B cell (primary cell): ENCODE measurements at regions not wholly inside any gene's neighbourhood (a gene's known extent, or its start where the extent isn't known, plus 50 kb on each side); places are given as distances from the start of the nearest gene placed in this dataset.

Experiments used
- ATAC-seq: fragments of 200-7000 bp; cut with Tn5 transposase; one replicate; pipeline ENCODE4 v1.10.0; 2021; ENCODE audit warnings: low read depth, mild to moderate bottlenecking, moderate number of reproducible peaks, moderate library complexity
- CTCF ChIA-PET: fragments of 350-600 bp; sonication (Branson Sonifier 250); formaldehyde crosslinking; loops from one replicate; lab custom pipeline; 2021; ENCODE audit warnings: antibody characterized with exemption, inconsistent platforms; lab: Charles Lee
- POLR2A ChIA-PET: fragments of 350-600 bp; sonication (Branson Sonifier 250); formaldehyde crosslinking; loops from one replicate; lab custom pipeline; 2021; ENCODE audit warnings: antibody characterized with exemption; lab: Charles Lee
- DNase-seq: peaks from one replicate; pipeline ENCODE4 v3.0.0; 2013
- H2AFZ ChIP-seq: 2 replicates; pipeline ENCODE4 v1.6.1; 2012; ENCODE audit warnings: mild to moderate bottlenecking, low read depth, low read length; ENCODE audit not compliant: insufficient read depth, poor library complexity, severe bottlenecking
- H3K27ac ChIP-seq, 2 donors: 1 replicate in 1 of 2; 2 replicates in 1 of 2; pipeline ENCODE4 v1.5.1; 2012 to 2013; ENCODE audit warnings: low read length in 2 of 2, mild to moderate bottlenecking in 2 of 2, moderate library complexity in 1 of 2
- H3K27me3 ChIP-seq, 4 experiments: fragments of 200-600 bp in 1 of 4; sonication (generic) in 1 of 4; replicated peaks in 1 of 4; 1 replicate in 2 of 4; 2 replicates in 2 of 4; pipeline versions ENCODE4 v1.6.1 to v1.7.0; 2013 to 2016; ENCODE audit warnings: low read length in 3 of 4, mild to moderate bottlenecking in 2 of 4, mixed read lengths in 1 of 4, moderate library complexity in 1 of 4; ENCODE audit not compliant: insufficient read depth in 4 of 4, control insufficient read depth in 3 of 4; ENCODE audit errors: control extremely low read depth in 1 of 4
- H3K36me3 ChIP-seq, 2 experiments: replicated peaks in 1 of 2; 1 replicate in 1 of 2; 2 replicates in 1 of 2; pipeline versions ENCODE4 v1.6.1 to v1.7.1; 2013; ENCODE audit warnings: low read length in 1 of 2; ENCODE audit not compliant: insufficient read depth in 2 of 2, control insufficient read depth in 1 of 2; ENCODE audit errors: control extremely low read depth in 1 of 2, extremely low read depth in 1 of 2
- H3K4me1 ChIP-seq, 2 donors: fragments of 200-600 bp in 1 of 2; sonication (generic) in 1 of 2; 1 replicate in 1 of 2; 2 replicates in 1 of 2; pipeline versions ENCODE4 v1.5.1 to v1.6.1; 2013 to 2017; ENCODE audit warnings: low read length in 2 of 2; ENCODE audit not compliant: control insufficient read depth in 2 of 2, insufficient read depth in 2 of 2
- H3K4me2 ChIP-seq: replicated peaks from 2 replicates; pipeline ENCODE3; 2012; ENCODE audit warnings: mild to moderate bottlenecking, low read depth, low read length; ENCODE audit not compliant: poor library complexity, severe bottlenecking
- H3K4me3 ChIP-seq, 5 experiments: fragments of 200-600 bp in 1 of 5; sonication (generic) in 1 of 5; 1 replicate in 3 of 5; 2 replicates in 2 of 5; pipeline versions ENCODE4 v1.5.1 to v1.7.0; 2011 to 2016; ENCODE audit warnings: low read length in 4 of 5, mild to moderate bottlenecking in 4 of 5, low read depth in 2 of 5, control low read depth in 1 of 5, moderate library complexity in 1 of 5; ENCODE audit not compliant: insufficient read depth in 1 of 5; ENCODE audit errors: control extremely low read depth in 1 of 5, extremely low read depth in 1 of 5
- H3K79me2 ChIP-seq: fragments of 200-600 bp; sonication (generic); one replicate; pipeline ENCODE4 v1.6.0; 2016; ENCODE audit warnings: low read length; ENCODE audit not compliant: control insufficient read depth, insufficient read depth
- H3K9ac ChIP-seq: fragments of 200-600 bp; sonication (generic); 2 replicates; pipeline ENCODE4 v1.6.1; 2017; ENCODE audit warnings: mild to moderate bottlenecking, low read length, moderate library complexity
- H3K9me3 ChIP-seq, 3 donors: one replicate each; pipeline versions ENCODE4 v1.6.1 to v1.7.1; 2013; ENCODE audit warnings: low read length in 2 of 3; ENCODE audit not compliant: control insufficient read depth in 2 of 3, insufficient read depth in 1 of 3; ENCODE audit errors: control extremely low read depth in 1 of 3
- H4K20me1 ChIP-seq: 2 replicates; pipeline ENCODE4 v1.6.0; 2012; ENCODE audit warnings: mild to moderate bottlenecking, low read length; ENCODE audit not compliant: insufficient read depth, control insufficient read depth, poor library complexity, severe bottlenecking
- H3K27ac Mint-ChIP-seq: one replicate; pipeline ENCODE4 v1.8.0; 2021; ENCODE audit warnings: mixed read lengths
- H3K27me3 Mint-ChIP-seq: one replicate; pipeline ENCODE4 v1.8.0; 2021; ENCODE audit warnings: mixed read lengths
- H3K4me1 Mint-ChIP-seq: one replicate; pipeline ENCODE4 v1.8.0; 2021; ENCODE audit warnings: mixed read lengths
- H3K4me3 Mint-ChIP-seq: one replicate; pipeline ENCODE4 v1.8.0; 2021; ENCODE audit warnings: mixed read lengths
- H3K9me3 Mint-ChIP-seq: one replicate; pipeline ENCODE4 v1.8.0; 2022; ENCODE audit warnings: mixed read lengths; ENCODE audit not compliant: insufficient read depth
- EZH2 ChIP-seq: IDR thresholded peaks from 2 replicates; pipeline ENCODE4 v1.6.1; 2012; ENCODE audit warnings: borderline replicate concordance, low read depth, mild to moderate bottlenecking, moderate library complexity, low read length; ENCODE audit not compliant: insufficient read depth, poor library complexity, severe bottlenecking
- WGBS: methylation state at CpG from one replicate; pipeline ENCODE4 v1.1.5; 2013; ENCODE audit warnings: missing lambda C conversion rate; ENCODE audit not compliant: insufficient coverage; 5-methylcytosine and 5-hydroxymethylcytosine counted together
- intact Hi-C: fragments of 100-400 bp; cut with micrococcal nuclease; formaldehyde crosslinking; loops from one replicate; pipeline ENCODE4 v1.10.0; 2022
- TF ChIP-seq, protein P1 (sequence below): fragments of 200-600 bp; IDR thresholded peaks from one replicate; pipeline ENCODE4 v1.8.0; 2022; ENCODE audit warnings: antibody characterized with exemption, mild to moderate bottlenecking

DNA sequence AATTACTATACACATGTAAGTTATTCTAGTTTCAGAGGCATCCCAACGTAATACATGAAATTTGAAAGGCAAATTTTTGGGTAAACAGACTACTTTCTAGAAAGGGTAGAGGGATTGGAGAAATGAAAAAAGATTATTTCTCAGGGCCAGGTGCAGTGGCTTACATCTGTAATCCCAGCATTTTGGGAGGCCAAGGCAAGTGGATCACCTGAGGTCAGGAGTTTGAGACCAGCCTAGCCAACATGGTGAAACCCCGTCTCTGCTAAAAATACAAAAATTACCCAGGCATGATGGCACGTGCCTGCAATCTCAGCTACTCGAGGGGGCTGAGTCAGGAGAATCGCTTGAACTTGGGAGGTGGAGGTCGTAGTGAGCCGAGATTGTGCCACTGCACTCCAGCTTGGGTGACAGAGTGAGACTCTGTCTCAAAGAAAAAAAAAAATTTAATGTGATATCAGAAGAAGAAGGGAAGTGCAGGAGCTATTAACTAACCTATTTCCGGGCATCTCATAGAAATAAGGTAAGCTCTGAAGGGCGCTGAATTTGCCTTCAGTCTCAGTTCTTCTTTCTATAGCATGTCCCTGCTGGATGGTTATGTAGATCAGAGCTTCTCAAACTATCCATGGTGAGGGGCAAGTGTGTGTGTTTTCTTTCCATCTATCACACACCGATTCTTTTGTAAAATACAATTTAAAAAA is 100.3 kb upstream of the MTHFD1L start:
- Histone ChIP-seq H3K27me3 (no peaks in the 10 kb centered on the region), H3K27ac (peak overlapping the region; percentile 54 to 68), H3K36me3 (peaks cover 10 to 30% of the 10 kb centered on the region in 2 experiments), H2AFZ (no peak overlapping the region), H4K20me1 (peaks cover 47% of the 10 kb centered on the region), H3K79me2 (peaks cover 93% of the 10 kb centered on the region), H3K9ac (peak overlapping the region; percentile 30), H3K4me1 (peaks cover 44 to 48% of the 10 kb centered on the region in 2 donors), H3K4me2 (peak overlapping the region; percentile 46), H3K9me3 (no peaks in the 10 kb centered on the region), H3K4me3 (peak overlapping the region in 2 of 5 experiments; percentile 1 to 33)
- Mint-ChIP-seq H3K4me3 (peak overlapping the region; percentile 70), H3K27ac (no peak overlapping the region), H3K4me1 (peaks cover 59% of the 10 kb centered on the region), H3K27me3 (no peaks in the 10 kb centered on the region), H3K9me3 (no peaks in the 10 kb centered on the region)
- intact Hi-C loops, result no loop called here
- peak; percentile 87 for ATAC-seq
- WGBS, result 6% methylated on average over 6 of the region's 10 CpGs
- ChIA-PET POLR2A (interaction anchor here (0.6 to 0.8 kb wide), 2 partner anchors 131 to 142 kb away, joined by 3 read pairs; no protein-coding TSS in a partner anchor), CTCF (interaction anchor here (0.6 to 2.8 kb wide), 8 partner anchors 23 to 347 kb away, joined by 3 to 13 read pairs (median 3); no protein-coding TSS in a partner anchor)
- peak; percentile 80 for DNase-seq
- TF ChIP-seq, protein P1, sequence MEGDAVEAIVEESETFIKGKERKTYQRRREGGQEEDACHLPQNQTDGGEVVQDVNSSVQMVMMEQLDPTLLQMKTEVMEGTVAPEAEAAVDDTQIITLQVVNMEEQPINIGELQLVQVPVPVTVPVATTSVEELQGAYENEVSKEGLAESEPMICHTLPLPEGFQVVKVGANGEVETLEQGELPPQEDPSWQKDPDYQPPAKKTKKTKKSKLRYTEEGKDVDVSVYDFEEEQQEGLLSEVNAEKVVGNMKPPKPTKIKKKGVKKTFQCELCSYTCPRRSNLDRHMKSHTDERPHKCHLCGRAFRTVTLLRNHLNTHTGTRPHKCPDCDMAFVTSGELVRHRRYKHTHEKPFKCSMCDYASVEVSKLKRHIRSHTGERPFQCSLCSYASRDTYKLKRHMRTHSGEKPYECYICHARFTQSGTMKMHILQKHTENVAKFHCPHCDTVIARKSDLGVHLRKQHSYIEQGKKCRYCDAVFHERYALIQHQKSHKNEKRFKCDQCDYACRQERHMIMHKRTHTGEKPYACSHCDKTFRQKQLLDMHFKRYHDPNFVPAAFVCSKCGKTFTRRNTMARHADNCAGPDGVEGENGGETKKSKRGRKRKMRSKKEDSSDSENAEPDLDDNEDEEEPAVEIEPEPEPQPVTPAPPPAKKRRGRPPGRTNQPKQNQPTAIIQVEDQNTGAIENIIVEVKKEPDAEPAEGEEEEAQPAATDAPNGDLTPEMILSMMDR, result no peak
- no peak for TF ChIP-seq EZH2
